GM19238 (cell line): ENCODE measurements at regions not wholly inside any gene's neighbourhood (a gene's known extent, or its start where the extent isn't known, plus 50 kb on each side); places are given as distances from the start of the nearest gene placed in this dataset.

Experiments used
- DNase-seq: peaks from one replicate; pipeline ENCODE4 v3.0.0; 2011; ENCODE audit warnings: low spot score; ENCODE audit not compliant: insufficient read length

DNA sequence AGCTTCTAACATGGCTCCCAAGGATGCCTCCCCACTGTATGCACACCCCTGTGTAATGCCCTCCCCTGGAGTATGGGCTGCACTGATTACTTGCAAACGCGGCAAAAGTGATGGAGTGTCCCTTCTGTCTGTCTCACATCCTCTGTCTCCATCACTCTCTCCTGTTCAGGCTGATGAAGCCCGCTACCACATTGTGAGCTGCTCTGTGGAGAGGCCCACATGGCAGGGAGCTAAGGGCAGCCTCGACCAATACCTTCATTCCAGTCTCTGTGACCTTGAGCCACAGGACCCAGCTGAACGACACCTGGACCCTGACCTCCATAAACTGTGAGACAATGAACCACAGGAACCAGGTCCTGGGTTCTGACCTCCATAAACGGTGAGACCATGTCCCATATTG, 154.1 kb upstream of the ETV3 start:
- no peak for DNase-seq

DNA sequence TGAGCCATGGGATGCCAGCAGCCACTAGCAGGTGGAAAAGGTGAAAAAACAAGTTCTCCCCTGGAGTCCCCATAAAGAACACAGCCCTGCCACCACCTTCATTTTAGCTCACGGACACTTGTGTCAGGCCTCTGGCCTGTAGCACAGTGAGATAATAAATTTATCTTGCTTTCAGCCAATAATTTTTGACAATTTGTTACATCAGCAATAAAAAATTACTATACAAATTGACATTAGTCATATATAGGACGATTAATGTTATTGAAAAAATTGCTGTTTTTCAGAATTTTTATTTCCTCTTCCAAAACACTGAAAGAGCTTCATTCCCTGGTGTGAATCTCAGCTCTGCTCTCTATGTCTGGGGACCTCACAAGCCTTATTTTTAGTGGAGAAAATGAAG, 152.9 kb upstream of the ETV3 start:
- no peak for DNase-seq

DNA sequence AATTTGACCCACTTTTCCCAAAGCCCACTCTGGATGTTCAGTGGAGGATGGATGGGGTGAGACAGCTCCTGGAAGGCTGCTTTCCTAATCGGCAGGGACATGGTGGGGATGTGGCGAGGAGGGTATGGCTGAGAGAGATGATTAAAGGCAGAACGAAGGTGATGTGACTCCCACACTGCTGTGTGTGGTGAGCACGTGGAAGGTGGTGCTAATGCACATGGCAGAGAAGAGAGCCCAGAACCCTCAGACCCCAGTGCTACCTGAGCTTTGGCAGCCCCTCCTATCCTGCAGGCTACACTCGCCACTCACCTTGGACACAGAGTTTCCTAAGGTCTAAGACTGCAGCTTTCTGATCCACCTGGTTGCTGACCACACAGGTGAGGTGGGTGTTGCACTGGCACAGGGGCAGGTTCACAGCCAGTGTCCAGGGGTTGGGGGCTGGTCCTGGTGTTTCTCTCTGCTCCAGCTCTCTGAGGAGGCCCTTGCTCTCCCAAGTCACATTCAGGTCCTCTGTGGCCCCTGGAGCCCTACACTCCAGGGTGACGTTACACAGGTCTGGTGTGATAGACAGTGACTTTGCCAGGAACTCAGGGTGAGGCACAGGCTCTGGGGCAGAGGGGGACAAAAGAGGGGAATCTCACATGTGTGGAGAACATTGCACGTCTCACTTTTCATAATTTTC, 151.4 kb upstream of the ETV3 start:
- DNase-seq, result no peak

DNA sequence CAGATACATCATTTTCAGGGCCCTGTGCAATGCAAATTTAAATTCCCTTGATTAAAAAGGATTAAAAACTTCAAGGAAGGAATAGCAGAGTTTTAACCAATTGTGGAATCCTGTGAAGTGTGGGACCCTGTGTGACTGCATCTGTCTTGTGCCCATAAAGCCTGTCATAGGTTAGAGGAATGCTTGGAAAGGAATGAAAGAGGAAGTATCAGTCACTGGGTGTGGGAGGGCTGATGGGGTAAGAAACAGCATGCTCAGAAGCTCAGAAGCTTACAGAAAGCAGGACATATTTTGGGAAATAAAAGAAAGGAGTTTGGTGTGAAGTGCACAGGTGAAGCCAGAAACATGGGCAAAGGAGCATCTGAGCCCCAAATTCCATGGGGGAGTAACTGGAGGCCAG, 150.8 kb upstream of the ETV3 start:
- no peak for DNase-seq

DNA sequence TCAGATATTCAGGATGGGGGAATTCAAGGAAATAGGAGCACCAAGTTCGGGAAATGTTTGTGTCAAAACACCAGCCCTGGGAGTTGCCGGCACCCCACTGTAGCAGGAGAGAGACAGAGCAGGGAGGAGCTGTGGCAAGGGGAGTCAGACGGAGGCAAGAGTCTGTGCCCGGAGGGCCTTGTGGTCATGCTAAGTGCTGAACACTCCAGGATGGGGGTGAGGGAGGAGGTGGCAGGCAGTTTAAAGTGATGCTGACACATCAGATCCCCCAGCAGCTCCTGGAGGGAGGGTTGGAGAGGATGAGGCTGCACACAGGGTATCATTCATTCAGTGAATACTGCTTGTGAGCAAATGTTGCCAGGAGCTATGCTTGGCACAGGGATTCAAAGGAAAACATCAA, 150.3 kb upstream of the ETV3 start:
- no peak for DNase-seq

DNA sequence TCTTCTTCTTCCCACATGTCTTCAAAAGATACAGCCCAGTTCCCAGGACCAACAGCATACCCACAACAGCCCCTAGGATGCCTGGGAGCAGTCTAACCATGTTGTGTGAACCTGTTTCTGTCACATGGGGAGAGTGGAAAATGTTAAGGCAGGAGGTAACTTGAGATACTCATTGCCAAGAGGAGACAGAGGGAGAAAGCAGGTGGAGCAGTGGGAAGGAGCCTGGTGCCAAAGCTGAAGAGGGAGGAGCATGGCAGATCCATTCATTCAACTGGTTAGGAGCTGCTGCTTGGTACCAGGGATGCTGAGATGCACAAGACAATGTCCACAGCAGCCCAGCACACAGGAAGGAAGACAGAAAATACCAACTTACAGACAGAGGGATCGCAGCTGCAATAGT, 149.8 kb upstream of the ETV3 start:
- no peak for DNase-seq

DNA sequence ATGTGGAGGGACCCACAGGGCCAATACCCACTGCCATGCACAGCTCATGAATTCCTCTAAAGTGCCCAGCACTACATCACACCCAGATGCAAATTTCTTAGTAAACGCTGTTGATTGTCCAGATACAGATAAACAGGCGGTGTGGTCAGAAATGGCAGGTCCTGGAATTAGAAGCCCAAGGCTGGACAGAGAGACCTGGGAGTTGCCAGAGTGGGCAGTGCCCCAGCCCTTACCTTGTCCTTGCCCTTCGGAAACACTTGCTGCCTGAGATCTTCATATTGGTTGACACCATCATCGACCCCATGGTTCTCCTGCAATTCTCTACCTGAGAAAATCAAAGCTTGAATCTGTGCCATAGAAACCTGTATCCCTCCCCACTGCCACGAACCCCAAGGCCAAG, 149.3 kb upstream of the ETV3 start:
- DNase-seq, result no peak

DNA sequence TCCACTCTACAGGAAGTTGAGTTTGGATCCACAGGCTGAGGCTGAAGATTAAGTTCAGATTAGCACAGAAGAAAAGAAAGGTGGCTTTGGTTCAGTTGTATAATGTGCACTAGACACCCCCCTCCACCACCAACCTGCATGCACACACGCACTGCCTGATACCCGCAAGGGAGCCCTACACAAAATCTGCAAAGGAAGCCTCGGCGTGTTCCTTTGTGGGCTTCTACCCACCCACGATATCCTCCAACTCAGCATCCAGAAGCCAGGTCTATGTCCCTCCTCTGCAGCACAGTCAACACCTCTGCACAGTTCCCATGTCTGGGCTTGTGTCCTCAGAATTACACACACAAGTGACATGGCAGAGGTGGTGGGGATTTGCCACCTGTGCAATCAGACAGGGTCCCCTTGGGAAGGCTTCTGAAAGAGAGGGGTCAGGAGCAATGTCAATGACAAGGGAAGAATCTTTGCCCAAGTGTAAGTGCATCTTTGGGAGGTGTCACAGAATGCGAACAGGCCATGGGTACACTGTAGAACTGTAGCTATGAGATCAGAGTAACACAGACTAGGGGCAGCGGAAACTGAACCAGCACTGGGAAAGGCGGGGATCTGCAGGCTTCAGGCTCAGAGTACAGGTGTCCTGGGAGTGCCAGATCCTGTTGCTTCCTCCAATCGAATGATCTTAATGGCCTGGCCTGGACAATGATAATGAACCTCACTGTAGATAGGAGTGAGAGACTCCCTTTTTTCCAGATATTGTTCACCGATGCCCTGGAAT, 148.6 kb upstream of the ETV3 start:
- no peak for DNase-seq

DNA sequence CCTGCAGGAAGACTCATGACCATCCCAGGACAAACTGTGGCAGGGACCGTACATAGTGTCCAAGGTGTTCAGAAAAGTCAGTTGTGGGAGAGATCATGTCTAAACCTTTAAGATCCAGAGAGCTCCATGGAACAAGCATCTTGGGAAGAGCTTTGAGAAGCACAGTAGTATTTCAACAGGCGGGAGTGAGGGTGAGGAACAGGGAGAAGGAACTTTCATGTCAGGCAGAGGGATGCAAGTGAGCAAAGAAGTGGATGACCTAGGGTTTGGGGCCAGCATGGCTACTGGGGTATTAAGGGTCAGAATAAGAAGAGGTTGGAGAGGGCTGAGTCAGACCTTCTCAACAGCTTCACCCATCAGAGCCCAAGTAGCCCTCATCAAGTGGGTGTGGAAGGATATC, 147.9 kb upstream of the ETV3 start:
- no peak for DNase-seq

DNA sequence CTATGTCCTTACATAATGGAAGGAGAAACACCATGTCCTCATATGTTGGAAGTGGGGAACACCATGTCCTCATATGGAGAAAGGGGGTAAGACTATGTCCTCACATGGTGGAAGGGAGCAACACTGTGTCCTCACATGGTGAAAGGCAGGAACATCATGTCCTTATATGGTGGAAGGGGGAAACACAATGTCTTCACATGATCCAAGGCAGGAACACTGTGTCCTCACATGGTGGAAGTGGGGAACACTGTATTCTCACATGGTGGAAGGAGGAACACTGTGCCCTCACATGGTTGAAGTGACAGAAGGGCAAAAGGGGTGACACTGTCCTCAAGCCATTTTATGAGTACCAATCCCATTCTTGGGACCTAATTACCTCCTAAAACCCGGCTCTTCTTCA, 146.3 kb upstream of the ETV3 start:
- no peak for DNase-seq

DNA sequence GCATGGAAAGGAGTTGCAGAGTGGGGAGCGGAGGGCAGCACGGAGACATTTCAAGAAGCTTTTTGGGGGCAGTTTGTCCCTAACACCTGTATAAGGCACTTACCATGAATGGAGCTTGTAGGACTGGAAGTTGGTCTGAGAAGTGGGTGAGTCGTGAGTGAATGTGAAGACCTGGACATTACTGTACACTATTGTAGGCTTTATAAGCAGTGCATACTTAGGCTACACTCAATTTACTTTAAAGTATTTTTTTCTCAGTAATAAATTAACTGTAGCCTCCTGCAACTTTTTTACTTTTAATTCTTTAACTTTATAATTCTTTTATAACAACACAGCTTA, 141.6 kb upstream of the ETV3 start:
- no peak for DNase-seq

DNA sequence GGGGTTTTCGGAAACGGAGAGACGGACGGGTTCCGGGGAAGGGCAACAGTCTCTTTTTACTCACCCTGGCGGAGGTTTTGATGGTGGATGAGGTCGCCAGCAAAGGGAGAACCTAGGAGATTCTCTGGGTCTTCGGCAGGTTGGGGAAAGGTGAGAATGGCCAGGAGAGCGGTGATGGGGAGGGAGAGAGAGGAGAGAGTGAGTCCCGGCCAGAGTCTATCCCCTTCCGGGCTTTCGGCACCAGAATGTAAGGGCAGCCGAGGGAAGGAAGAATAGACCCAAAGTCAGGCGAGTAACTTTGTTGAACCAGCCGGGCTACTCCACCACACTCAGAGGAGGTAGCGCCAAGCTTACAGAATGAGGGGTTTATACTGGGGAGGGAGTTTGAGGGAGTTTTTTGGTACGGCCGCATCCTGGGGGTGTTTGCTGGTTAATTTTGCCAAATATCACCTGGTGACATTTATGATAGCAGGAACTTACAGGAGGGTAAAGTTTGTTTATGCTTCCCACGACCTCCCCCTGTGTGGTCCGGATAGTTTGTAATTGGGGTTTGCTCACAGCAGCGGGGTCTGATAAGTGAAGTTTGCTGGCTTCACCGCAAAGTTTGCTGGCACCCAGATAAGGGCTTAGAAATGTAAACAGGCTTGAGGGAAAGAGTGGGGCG, 141.1 kb upstream of the ETV3 start:
- no peak for DNase-seq

DNA sequence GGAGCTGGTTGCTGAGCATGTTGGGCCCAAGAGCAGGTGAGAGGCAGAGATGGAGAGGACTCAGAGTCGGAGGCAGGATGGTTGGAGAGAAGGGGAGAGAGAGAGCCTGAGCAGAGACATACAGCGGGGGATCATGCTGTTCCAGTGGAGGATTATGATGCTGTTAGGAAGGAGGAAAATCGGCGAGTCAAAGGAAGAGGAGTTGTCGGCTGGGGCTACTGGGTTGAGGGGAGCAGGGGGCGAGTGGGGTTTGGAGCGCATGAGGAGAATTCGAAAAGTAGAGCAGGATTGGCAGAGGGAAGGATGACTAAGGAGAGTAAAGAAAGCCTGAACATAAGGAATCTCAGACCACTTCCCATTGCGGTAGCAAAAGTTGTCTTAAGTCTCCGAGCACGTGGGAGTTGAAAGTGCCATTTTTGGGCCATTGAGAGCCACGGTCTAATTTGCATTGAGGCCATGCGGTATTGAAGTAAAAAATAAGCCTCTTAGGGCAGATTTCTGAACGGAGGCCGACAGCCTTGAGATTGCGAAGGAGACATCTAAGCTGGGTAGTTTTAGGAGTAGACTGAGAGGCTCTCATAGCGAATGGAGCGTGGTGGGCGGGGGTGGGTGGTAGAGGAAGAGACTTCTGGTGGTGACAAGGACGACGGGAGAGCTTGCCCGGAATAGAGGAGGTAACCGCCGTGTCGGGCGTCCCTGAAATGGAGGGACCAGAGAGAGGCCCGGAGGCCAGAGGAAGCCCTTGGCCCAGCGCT, 140.4 kb upstream of the ETV3 start:
- DNase-seq, result no peak

DNA sequence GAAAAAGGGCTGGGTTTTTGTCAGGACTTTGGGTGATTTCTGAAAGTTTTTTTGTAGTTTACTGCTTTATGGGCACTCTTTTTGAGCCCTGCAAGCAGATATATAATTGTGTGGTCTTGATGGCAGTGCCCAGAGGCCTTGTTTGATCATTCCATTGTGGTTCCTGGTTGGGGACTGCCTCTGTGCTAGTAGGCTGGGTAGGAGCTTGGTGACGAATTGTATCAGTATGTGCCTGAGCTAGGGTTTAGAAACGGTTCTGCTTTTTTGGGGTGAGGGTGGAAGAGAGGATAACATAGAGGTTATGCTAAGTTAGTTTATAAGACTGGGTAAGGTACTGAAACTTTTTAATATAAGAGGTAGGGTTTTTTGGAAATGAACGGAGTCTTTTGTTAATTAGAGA, 139.7 kb upstream of the ETV3 start:
- no peak for DNase-seq

DNA sequence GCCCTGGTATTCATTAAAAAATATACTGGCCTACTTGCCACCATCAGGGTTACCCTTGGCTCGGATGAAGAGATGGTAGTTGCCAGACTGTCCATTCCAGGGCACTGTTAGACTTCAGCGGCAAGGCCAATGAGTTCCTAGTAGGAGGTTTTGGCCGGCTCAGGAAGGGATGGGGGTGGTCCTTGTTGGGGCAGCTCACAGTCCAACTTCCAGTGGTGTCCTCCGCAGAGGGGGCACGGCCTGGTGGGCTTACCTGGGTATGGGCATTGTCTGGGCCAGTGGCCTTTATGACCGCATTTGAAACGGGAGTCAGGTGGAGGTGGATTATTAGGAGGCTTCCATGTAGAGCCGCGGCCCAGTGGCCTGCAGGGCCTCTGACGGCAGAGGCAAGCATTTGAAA, 139.1 kb upstream of the ETV3 start:
- DNase-seq, result no peak

DNA sequence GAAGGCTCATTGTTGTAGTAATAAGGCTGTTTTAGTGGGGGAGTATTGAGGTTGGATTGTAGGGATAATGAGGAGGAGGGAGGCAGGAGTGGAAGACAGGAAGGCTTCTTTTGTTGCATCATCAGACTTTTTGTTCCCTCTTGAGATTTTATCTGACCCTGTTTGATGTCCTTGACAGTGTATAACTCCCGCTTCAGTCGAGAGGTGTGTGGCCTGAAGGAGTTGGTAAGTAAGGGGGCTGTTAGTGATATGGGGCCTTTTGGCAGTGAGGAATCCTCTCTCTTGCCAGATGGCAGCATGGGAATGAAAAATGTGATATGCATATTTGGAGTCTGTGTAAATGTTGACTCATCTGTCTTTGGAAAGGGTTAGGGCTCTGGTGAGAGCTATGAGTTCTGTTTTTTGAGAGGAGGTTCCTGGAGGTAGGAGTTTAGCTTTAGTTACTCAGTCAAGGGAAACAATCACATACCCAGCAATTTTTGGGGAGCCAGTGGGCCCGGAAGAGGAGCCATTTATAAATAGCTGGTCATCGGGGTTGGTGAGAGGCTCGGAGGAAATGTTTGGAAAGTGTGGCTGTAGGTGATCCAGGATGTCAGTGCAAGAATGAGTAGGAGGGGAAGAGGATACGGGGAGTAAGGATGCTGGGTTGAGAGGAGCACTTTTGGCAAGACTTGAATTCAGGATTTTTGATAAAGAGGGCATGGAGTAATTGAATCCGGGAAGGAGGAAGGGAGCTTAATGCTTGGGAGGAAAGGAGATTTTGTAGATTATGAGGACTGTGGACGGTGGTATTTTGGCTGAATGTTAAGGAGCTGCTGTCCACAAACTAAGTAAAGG, 136.7 kb upstream of the ETV3 start:
- DNase-seq, result no peak

DNA sequence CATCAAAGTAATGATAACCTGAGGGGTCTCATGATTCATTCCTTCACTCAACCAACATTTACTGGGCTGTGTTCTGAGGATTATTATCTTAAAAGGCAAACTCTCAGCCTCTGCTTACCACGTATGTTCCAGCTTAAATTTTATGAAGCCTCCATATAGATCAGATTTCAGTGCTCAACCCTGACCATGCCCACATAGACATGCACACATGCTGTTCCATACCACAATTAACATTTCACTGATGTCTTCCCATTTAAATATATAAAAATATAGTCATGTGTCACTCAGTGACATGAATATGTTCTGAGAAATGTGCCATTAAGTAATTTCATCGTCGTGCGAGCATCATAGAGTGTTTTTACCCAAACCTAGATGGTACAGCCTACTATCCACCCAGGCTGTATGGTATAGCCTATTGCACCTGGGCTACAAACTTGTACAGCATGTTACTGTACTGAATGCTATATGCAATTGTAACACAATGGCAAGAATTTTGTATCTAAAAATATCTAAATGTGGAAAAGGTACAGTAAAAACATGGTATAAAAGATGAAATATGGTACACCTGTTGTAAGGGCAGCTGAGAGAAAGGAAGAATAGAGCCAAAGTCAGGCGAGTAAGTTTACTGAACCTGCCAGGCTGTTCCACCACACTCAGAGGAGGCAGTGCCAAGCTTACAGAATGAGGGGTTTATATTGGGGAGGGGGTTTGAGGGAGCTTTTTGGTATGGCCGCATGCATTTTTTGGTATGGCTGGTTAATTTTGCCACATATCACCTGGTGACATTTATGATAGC, 134.7 kb upstream of the ETV3 start:
- DNase-seq, result no peak

DNA sequence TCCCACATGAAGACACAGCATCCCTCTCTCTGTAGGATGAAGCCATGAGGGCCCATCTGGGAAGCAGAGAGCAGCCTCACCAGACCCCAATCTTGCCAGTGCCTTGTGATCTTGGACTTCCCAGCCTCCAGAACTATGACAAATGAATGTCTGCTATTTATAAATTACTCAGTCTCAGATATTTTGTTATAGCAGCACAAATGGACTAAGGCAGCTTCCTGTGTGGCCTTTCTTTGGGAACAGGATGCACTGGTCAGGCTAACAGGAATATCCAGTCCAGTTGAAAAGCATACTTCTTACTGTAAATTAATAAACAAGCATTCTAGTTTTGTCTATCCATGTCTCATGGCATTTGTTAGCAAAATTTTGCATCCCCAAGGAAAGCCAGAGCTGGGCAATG, 134.1 kb upstream of the ETV3 start:
- DNase-seq, result no peak

DNA sequence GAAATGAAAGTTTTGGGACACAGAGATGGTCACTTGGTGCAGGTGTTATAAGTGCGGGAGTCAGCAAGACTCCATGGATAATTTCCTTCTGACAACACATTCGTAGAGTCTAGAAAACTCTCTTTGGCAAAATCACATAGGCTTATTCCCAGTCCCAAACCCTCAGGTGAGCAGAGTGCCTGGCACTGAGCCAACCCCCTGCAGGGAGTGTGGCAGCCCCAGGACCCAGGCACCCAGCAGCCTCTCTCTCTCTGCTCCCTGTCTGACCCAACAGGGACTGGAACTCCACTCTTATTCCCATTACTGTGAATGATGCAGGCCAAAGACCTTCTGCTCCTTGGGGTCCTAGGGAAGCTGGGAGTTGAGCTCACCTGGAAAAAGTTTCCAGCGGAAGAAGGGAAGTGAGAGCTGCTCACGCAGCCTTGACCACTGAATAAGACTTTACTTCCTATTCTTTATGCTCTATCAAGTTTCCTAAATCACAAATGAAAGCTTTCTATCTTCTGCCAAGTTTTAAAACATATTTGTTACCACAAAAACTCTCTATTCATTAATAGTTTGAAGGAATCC, 132.6 kb upstream of the ETV3 start:
- no peak for DNase-seq
